Prostate gland (tissue), 2 donors: ENCODE measurements at regions not wholly inside any gene's neighbourhood (a gene's known extent, or its start where the extent isn't known, plus 50 kb on each side); places are given as distances from the start of the nearest gene placed in this dataset.

Experiments used
- DNase-seq: peaks from one replicate; pipeline ENCODE4 v3.0.0-alpha.2; 2019; ENCODE audit warnings: low spot score
- H3K27ac ChIP-seq, 2 donors: fragments of 200-600 bp; sonication (generic); 2 replicates each; pipeline ENCODE4 v1.5.1; 2017 to 2019
- H3K27me3 ChIP-seq: fragments of 200-600 bp; sonication (generic); replicated peaks from 2 replicates; pipeline ENCODE4 v1.5.1; 2019; ENCODE audit not compliant: insufficient read depth
- H3K36me3 ChIP-seq, 2 donors: fragments of 200-600 bp; sonication (generic); 1 replicate in 1 of 2; 2 replicates in 1 of 2; pipeline versions ENCODE4 v1.5.1 to v1.8.1; 2017 to 2019
- H3K4me1 ChIP-seq: fragments of 200-600 bp; sonication (generic); replicated peaks from 2 replicates; pipeline ENCODE4 v1.5.1; 2019
- H3K4me3 ChIP-seq, 2 donors: fragments of 200-600 bp; sonication (generic); 2 replicates each; pipeline ENCODE4 v1.5.1; 2017 to 2019
- H3K9me3 ChIP-seq: fragments of 200-600 bp; sonication (generic); 2 replicates; pipeline ENCODE4 v1.5.1; 2017
- POLR2A ChIP-seq: fragments of 450-650 bp; IDR thresholded peaks from one replicate; pipeline ENCODE4 v1.6.1; 2016; ENCODE audit warnings: antibody characterized with exemption, mild to moderate bottlenecking
- POLR2AphosphoS5 ChIP-seq: sonication (generic); formaldehyde crosslinking; IDR thresholded peaks from one replicate; pipeline ENCODE4 v1.6.1; 2017; ENCODE audit warnings: antibody characterized with exemption
- WGBS: methylation state at CpG from one replicate; pipeline ENCODE4 v1.1.5; 2018; 5-methylcytosine and 5-hydroxymethylcytosine counted together
- intact Hi-C: fragments of 100-400 bp; cut with DNase I; formaldehyde crosslinking; loops from one replicate; pipeline ENCODE4 v1.14.2; 2022
- TF ChIP-seq, protein P1 (sequence below), 4 experiments: fragments of 200-600 bp in 2 of 4; fragments of 450-650 bp in 2 of 4; sonication (generic) in 2 of 4; IDR thresholded peaks; 1 replicate in 3 of 4; 2 replicates in 1 of 4; pipeline ENCODE4 v1.5.1; 2016 to 2019; ENCODE audit warnings: antibody characterized with exemption in 4 of 4, mild to moderate bottlenecking in 2 of 4, moderate library complexity in 2 of 4

- Histone ChIP-seq H3K36me3 (no peaks in the 10 kb centered on the region), H3K4me1 (no peaks in the 10 kb centered on the region), H3K27me3 (no peaks in the 10 kb centered on the region), H3K4me3 (no peak overlapping the region), H3K9me3 (no peaks in the 10 kb centered on the region), H3K27ac (no peak overlapping the region)
- intact Hi-C loops = no loop called here
- WGBS = 75% methylated on average over 18 of the region's 18 CpGs
- TF ChIP-seq, protein P1, sequence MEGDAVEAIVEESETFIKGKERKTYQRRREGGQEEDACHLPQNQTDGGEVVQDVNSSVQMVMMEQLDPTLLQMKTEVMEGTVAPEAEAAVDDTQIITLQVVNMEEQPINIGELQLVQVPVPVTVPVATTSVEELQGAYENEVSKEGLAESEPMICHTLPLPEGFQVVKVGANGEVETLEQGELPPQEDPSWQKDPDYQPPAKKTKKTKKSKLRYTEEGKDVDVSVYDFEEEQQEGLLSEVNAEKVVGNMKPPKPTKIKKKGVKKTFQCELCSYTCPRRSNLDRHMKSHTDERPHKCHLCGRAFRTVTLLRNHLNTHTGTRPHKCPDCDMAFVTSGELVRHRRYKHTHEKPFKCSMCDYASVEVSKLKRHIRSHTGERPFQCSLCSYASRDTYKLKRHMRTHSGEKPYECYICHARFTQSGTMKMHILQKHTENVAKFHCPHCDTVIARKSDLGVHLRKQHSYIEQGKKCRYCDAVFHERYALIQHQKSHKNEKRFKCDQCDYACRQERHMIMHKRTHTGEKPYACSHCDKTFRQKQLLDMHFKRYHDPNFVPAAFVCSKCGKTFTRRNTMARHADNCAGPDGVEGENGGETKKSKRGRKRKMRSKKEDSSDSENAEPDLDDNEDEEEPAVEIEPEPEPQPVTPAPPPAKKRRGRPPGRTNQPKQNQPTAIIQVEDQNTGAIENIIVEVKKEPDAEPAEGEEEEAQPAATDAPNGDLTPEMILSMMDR (IDR thresholded peaks at IDR 0.05) = no peak
- TF ChIP-seq POLR2A (no peak), POLR2AphosphoS5 (no peak)
- no peak for DNase-seq
Observed at GRCh38 chr10:2145926-2146478, 408.7 kb upstream of the ADARB2 start.

DNA sequence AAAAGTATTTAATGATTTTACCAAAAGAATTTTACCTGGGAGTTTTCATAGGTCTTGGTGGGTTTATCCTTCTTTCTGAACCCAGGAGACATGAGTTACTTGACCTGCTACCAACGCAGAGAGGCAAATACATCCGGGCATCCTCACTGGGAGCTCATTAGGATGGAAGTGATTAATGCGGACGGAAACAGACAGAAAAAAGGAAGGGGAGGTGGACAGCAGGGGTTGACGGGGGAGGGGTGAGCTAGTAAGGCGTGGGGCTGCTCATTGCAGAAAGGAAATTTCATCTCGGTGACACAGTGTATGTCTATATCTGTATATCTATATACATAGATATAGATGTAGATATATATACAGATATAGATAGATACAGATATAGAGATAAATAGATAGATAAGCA lies 408.2 kb upstream of the ADARB2 start:
- Histone ChIP-seq H3K4me1 (no peaks in the 10 kb centered on the region), H3K36me3 (no peaks in the 10 kb centered on the region), H3K27me3 (no peaks in the 10 kb centered on the region), H3K4me3 (no peak overlapping the region), H3K9me3 (no peaks in the 10 kb centered on the region), H3K27ac (no peak overlapping the region)
- TF ChIP-seq POLR2A (no peak), POLR2AphosphoS5 (no peak)
- TF ChIP-seq, protein P1 (IDR thresholded peaks at IDR 0.05) = no peak
- WGBS = 69% methylated on average over 7 of the region's 7 CpGs
- intact Hi-C loops = no loop called here
- DNase-seq = no peak

DNA sequence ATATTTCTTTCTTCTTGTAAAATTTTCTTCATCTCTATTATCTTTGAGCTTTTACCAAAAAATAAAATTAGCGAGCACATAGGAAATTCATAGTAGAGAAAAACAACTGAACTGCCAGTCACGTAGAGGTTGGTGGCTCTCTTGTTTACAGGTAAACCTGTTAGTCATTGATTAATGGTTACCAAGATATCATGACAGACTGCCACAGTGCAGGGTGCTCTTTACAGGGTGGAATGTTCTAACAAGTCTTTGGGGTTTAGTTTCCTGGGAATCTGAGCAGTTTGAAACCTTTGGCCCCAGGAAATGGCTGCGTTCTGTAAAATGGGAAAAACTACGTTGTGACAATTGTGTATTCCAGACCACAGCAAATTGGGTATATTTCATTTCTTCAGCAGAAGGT lies 407.3 kb upstream of the ADARB2 start:
- TF ChIP-seq, protein P1 (IDR thresholded peaks at IDR 0.05) = no peak
- TF ChIP-seq POLR2A = no peak
- TF ChIP-seq POLR2AphosphoS5 = no peak
- 51% methylated on average over 4 of the region's 4 CpGs for WGBS
- DNase-seq = no peak

GRCh38 chr10:2143213-2143835 lies 406.0 kb upstream of the ADARB2 start:
- DNase-seq = no peak
- Histone ChIP-seq H3K4me1 (no peaks in the 10 kb centered on the region), H3K9me3 (no peaks in the 10 kb centered on the region), H3K27ac (no peak overlapping the region), H3K36me3 (no peaks in the 10 kb centered on the region), H3K27me3 (no peaks in the 10 kb centered on the region), H3K4me3 (no peak overlapping the region)
- intact Hi-C loops = no loop called here
- 79% methylated on average over 16 of the region's 16 CpGs for WGBS
- TF ChIP-seq POLR2AphosphoS5 (no peak), POLR2A (no peak)
- TF ChIP-seq, protein P1 (IDR thresholded peaks at IDR 0.05) = no peak

More for the DNA sequence above, 407.3 kb upstream of the ADARB2 start:
- no peaks in the 10 kb centered on the region for H3K9me3 ChIP-seq
- no peaks in the 10 kb centered on the region for H3K27me3 ChIP-seq
- no peak overlapping the region for H3K27ac ChIP-seq
- no peaks in the 10 kb centered on the region for H3K4me1 ChIP-seq
- intact Hi-C loops = no loop called here
- H3K4me3 ChIP-seq = no peak overlapping the region
- no peaks in the 10 kb centered on the region for H3K36me3 ChIP-seq

DNA sequence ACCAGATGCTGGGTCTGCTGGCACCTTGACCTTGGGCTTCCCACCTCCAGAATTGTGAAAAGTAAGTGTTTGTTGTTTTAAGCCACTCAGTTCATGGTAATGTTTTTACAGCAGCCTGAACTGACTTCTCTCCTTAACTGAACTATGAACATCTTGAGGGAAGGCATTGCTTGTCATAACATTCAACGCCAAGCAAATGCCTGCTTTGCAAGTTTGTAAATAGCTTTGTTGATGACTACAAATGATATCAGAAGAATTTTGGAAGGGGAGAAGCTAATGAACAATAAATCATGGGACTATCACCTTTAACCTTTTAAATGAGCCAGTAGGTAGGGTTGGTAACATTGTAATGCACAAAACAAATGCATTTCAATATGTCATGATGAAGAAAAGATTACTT lies 402.4 kb upstream of the ADARB2 start:
- no peaks in the 10 kb centered on the region for H3K36me3 ChIP-seq
- TF ChIP-seq POLR2A (no peak), POLR2AphosphoS5 (no peak)
- TF ChIP-seq, protein P1 (IDR thresholded peaks at IDR 0.05) = no peak
- H3K4me3 ChIP-seq = no peak overlapping the region
- WGBS = 65% methylated on average over 1 of the region's 1 CpG
- H3K9me3 ChIP-seq = no peaks in the 10 kb centered on the region
- no peaks in the 10 kb centered on the region for H3K4me1 ChIP-seq
- H3K27me3 ChIP-seq = no peaks in the 10 kb centered on the region
- no peak for DNase-seq
- intact Hi-C loops = no loop called here
- no peak overlapping the region for H3K27ac ChIP-seq
